ENCODE measurements at regions not wholly inside any gene's neighbourhood (a gene's known extent, or its start where the extent isn't known, plus 50 kb on each side); places are given as distances from the start of the nearest gene placed in this dataset.

- DNase-seq (ENCODE audit: extremely low spot score) = no peak
- H3K27ac ChIP-seq (replicated peaks in 1 of 4) = no peak overlapping the region
- H3K36me3 ChIP-seq = no peaks in the 10 kb centered on the region
- H3K27me3 ChIP-seq = no peaks in the 10 kb centered on the region
- no peaks in the 10 kb centered on the region for H3K9me3 ChIP-seq
- TF ChIP-seq POLR2AphosphoS5 (IDR thresholded peaks at IDR 0.05) = no peak
- no peak for TF ChIP-seq CTCF (IDR thresholded peaks at IDR 0.05)
- no peak for TF ChIP-seq POLR2A (IDR thresholded peaks at IDR 0.05; ENCODE audit: low read depth)
- no peak for TF ChIP-seq EP300 (IDR thresholded peaks at IDR 0.05)
- H3K4me1 ChIP-seq = no peaks in the 10 kb centered on the region
- H3K4me3 ChIP-seq = no peak overlapping the region
- intact Hi-C loops (cut with DNase I) = no loop called here
- 93% methylated on average over 2 of the region's 2 CpGs for WGBS
Measured at GRCh38 chr6:40956936-40957335, 82.1 kb downstream of the UNC5CL start.

GRCh38 chr6:40955178-40955545 is 83.9 kb downstream of the UNC5CL start:
- H3K36me3 ChIP-seq = no peaks in the 10 kb centered on the region
- H3K27me3 ChIP-seq = no peaks in the 10 kb centered on the region
- intact Hi-C loops (cut with DNase I) = no loop called here
- no peak overlapping the region for H3K4me3 ChIP-seq
- no peaks in the 10 kb centered on the region for H3K9me3 ChIP-seq
- DNase-seq (ENCODE audit: extremely low spot score) = no peak
- no peaks in the 10 kb centered on the region for H3K4me1 ChIP-seq
- TF ChIP-seq CTCF (IDR thresholded peaks at IDR 0.05) (no peak), POLR2AphosphoS5 (IDR thresholded peaks at IDR 0.05) (no peak), POLR2A (IDR thresholded peaks at IDR 0.05; ENCODE audit: low read depth) (no peak), EP300 (IDR thresholded peaks at IDR 0.05) (no peak)
- 84% methylated on average over 6 of the region's 6 CpGs for WGBS
- no peak overlapping the region for H3K27ac ChIP-seq (replicated peaks in 1 of 4)

GRCh38 chr6:40954446-40955177 is 84.4 kb downstream of the UNC5CL start:
- intact Hi-C loops (cut with DNase I) = no loop called here
- Histone ChIP-seq H3K27me3 (no peaks in the 10 kb centered on the region), H3K36me3 (no peaks in the 10 kb centered on the region), H3K4me3 (no peak overlapping the region), H3K9me3 (no peaks in the 10 kb centered on the region), H3K27ac (replicated peaks in 1 of 4) (no peak overlapping the region), H3K4me1 (no peaks in the 10 kb centered on the region)
- TF ChIP-seq EP300 (IDR thresholded peaks at IDR 0.05) = no peak
- no peak for DNase-seq (ENCODE audit: extremely low spot score)
- WGBS = 85% methylated on average over 5 of the region's 6 CpGs

GRCh38 chr6:40953486-40953885 is 85.5 kb downstream of the UNC5CL start:
- no peaks in the 10 kb centered on the region for H3K9me3 ChIP-seq
- H3K4me3 ChIP-seq = no peak overlapping the region
- H3K27me3 ChIP-seq = no peaks in the 10 kb centered on the region
- no peak overlapping the region for H3K27ac ChIP-seq (replicated peaks in 1 of 4)
- intact Hi-C loops (cut with DNase I) = no loop called here
- WGBS = 60% methylated on average over 4 of the region's 4 CpGs
- TF ChIP-seq POLR2AphosphoS5 (IDR thresholded peaks at IDR 0.05) (no peak), EP300 (IDR thresholded peaks at IDR 0.05) (no peak), POLR2A (IDR thresholded peaks at IDR 0.05; ENCODE audit: low read depth) (no peak), CTCF (IDR thresholded peaks at IDR 0.05) (no peak)
- H3K4me1 ChIP-seq = no peaks in the 10 kb centered on the region
- DNase-seq (ENCODE audit: extremely low spot score) = no peak
- no peaks in the 10 kb centered on the region for H3K36me3 ChIP-seq

GRCh38 chr6:40950986-40951698 is 87.9 kb downstream of the UNC5CL start:
- intact Hi-C loops (cut with DNase I) = no loop called here
- WGBS = 75% methylated on average over 7 of the region's 7 CpGs

More at GRCh38 chr6:40950986-40951698, 87.9 kb downstream of the UNC5CL start:
- no peak overlapping the region for H3K4me3 ChIP-seq
- TF ChIP-seq EP300 (IDR thresholded peaks at IDR 0.05) (no peak), POLR2AphosphoS5 (IDR thresholded peaks at IDR 0.05) (no peak), CTCF (IDR thresholded peaks at IDR 0.05) (no peak), POLR2A (IDR thresholded peaks at IDR 0.05; ENCODE audit: low read depth) (no peak)
- no peak for DNase-seq (ENCODE audit: extremely low spot score)
- H3K4me1 ChIP-seq = no peaks in the 10 kb centered on the region
- H3K9me3 ChIP-seq = no peaks in the 10 kb centered on the region
- no peaks in the 10 kb centered on the region for H3K36me3 ChIP-seq
- no peaks in the 10 kb centered on the region for H3K27me3 ChIP-seq
- no peak overlapping the region for H3K27ac ChIP-seq (replicated peaks in 1 of 4)
